CD4-positive, alpha-beta T cell treated with Interleukin-15 for 1 hour (primary cell): ENCODE measurements at regions not wholly inside any gene's neighbourhood (a gene's known extent, or its start where the extent isn't known, plus 50 kb on each side); places are given as distances from the start of the nearest gene placed in this dataset.
"Not testable (repeated sequence)": the region's sequence is repeated elsewhere in the genome, so short reads cannot be mapped to it uniquely, and the experiment has no call there.

Source experiments
- DNase-seq: peaks from one replicate; pipeline ENCODE4 v3.0.0-alpha.2; 2020

DNA sequence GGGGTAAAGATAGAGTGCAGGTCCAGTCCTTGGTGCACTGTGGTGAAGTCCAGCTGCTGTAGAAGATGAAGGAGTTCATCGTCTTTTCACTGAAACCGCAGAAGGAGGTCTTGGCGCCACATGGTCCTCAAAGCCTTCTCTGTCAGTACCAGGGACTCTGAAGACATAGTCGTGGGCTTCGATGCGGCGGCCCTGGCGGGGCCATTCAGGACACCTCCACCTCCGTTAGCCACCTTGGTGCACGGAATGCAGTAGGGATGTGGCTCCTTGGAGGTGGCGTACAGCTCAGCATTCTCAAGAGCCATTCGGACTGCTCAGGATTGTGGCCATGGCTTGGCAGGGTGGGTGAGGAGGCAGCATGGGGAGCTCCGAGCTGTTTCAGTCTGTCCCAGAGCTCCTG lies 418.8 kb downstream of the SUCLG1 start:
- DNase-seq, result no peak

DNA sequence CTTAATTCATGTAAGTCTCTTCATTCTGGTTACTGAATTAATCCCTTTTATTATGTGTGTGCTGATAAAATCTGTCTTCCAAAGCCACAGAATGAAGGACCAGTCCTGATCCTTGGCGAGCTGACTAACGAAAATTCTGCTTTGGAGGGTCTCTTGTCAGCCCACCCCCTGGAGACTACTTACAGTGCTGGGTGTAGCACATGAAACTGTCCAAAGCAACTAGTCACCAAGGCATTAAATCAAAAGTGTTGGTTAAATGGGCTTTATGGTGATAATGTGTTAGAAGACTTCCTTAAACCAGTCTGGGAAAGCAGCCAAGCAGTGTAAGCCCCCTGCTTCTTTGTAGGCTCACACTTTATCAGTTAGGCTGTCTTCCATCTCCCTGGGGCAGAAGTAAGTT lies 420.2 kb downstream of the SUCLG1 start:
- no peak for DNase-seq

DNA sequence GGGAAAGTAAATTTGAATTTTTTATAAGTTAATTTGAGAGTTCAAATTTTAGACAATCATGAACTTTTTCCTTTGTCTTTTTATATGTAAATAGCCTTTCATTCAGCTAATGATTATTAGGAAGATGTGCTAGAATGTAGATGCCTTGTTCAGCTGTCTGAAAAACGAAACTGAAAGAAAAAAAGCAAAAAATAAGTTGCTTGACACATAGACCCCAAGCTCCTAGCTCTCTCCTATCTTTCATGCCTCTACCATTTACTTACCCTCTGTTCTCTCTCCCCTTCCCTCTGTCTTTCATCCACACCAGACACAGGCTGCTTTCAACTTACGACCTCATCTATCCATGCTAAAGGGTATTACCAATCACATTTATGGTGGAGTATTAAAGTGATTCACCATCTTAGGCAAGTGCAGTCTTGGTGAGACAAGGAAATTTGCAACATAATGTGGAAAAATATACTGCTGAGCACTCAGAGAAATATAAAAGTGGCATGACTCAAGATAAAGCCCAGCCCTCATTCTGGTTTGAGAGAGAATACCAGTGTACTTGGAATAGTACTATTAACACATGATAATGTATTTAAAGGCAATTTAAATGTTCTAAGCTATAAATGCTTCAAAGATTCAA lies 425.6 kb downstream of the SUCLG1 start:
- no peak for DNase-seq

DNA sequence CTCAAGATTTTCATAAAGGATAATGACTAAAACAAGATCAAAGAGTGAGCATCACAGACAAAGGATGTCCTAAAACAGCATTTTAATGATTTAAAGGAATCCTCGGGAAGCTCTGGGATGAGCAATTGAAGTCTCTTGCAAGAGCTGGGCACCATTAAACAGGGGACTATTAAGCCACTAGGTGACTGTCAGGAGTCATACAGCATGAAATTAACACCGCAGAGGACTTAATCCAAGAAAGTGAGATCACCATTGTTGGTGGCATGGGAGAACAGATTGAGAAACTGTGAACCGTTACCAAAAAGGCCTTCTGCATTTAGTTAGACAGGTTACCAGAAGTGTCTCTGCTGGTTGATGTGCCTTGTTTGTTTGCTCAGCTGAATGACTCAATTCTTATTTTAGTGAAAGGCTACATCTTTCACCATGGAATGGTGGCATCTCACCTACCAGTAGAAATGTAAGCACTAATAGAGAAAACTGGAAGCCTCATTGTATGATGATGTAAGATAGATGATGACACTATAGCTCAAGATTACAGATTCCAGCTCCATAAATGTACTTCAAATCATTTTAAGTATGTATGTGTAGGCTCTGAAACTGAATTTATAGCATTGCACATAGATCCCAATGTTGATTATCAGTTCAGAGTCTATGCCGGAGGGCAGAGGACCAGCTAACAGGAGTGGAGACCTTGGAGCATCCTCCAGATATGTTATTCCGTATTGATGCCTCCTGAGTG lies 427.6 kb downstream of the SUCLG1 start:
- no peak for DNase-seq

- DNase-seq, result no peak
These were observed 429.0 kb downstream of the SUCLG1 start for GRCh38 chr2:84029903-84030575.

GRCh38 chr2:84026818-84027217 lies 432.3 kb downstream of the SUCLG1 start:
- DNase-seq, result no peak

DNA sequence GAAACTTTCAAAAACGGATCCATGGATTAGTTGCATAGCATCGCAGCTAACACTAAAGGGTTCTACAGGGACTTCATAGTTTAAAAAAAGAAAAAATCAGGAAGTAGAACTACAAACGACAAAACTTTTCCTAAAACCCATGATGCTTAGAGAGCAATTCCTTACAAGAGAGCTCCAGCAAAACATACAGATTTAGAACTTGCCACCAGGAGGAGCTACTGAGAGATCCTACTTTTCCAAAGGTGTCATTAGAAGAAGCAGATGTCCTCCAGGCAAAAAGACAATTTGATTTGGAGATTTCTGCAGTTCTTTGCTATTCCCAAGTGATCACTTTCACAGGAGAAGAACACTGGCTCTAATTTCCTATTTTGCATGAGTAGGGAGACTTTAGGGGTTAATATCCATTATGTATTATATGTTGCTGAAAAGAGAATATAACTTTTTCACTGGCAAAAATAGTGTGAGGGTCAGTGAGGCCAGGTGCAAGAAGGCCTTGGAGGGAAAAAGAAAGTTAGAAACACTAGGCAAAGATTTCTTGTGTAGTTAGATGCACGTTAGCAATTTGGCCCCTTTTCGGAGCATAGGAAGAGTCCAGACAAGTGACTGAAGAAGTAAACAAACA lies 436.2 kb downstream of the SUCLG1 start:
- DNase-seq, result no peak

- DNase-seq, result no peak
These were observed 442.1 kb downstream of the SUCLG1 start for GRCh38 chr2:84017010-84017409.

DNA sequence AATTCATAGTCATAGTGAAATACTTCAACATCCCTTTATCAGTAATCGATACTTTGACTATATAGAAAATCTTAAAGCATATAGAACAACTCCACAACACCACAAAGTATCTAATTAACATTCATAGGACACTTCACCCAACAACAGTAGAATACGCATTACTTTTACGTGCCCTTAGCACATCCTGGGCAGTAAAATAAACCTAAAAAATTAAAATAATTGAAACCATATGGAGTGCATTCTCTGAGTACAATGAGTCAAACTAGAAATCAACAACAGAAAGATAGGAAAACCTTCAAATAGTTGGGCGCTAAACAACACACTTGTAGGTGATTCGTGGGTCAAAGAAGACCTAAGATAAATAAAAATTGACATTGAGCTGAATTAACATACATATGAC lies 442.9 kb downstream of the SUCLG1 start:
- DNase-seq, result no peak

DNA sequence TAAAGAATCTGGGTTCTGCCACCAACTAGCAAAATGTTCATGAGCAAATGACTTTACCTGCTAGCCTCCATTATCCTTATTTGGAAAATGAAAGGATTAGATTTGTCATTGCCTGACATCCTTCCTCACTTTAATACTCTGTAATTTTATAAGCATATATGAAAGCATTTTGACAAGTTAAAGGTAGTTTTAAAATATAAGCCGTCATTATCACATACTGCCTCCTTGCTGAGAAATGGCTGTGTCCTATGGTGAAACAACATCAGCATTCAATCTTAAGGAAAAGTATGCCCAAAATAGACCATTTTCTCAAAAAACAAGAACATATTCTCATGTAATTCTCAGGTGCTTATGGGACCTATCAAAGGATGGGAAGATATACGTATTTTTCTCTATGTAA lies 461.2 kb downstream of the SUCLG1 start:
- no peak for DNase-seq

GRCh38 chr2:83994633-83995179 lies 464.4 kb downstream of the SUCLG1 start:
- DNase-seq, result no peak

DNA sequence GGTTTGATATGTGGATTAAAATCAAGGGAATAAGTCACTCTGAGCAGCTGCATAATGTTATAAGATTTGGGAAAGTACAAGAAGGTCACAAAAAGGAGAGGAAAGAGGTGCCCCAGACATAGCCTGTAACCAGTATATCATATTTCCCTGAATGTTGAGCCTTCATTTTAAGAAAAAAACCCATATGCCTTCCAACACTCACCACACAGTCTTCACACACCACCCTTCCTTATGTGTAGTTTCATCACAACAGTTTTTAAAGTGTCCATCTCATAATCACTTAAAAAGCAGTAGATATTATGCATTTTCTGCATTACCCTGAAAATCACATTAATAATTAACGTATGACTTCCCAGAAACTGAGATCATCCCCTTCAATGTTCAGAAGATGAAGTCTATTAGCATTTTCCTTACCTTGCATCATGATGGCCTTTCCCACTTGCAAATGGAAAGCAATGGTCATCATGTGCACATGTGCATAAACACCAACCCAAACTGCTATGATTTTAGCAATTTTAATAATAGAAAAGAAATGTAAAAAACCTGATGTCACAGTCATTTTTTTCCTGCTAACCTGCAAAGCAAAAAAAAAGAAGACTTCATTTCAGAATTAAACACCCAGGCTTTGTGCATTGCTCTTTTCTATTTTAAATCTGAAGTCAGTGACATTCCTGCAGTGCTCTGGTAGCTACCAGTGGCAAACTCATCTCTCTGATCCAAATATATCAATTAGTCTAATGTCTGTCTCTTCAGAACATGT lies 465.0 kb downstream of the SUCLG1 start:
- DNase-seq, result no peak

DNA sequence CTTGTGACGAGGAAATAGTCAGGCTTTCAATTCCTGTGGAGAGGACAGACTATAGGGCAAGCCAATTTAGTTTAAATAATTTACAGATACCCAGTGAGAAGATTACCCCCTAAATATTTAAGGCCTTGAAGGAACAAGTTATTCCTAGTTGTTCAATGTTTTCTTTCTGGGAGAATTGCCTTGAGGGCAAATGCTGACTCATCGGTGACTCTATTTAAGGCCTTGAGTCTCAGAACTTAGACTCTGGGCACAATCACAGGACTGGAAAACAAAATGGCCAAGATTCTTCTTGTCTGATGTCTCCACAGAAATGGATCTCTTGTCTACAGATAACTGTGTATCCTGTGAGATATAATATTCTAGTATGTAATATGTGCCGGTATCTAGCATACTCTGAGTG lies 467.1 kb downstream of the SUCLG1 start:
- no peak for DNase-seq

DNA sequence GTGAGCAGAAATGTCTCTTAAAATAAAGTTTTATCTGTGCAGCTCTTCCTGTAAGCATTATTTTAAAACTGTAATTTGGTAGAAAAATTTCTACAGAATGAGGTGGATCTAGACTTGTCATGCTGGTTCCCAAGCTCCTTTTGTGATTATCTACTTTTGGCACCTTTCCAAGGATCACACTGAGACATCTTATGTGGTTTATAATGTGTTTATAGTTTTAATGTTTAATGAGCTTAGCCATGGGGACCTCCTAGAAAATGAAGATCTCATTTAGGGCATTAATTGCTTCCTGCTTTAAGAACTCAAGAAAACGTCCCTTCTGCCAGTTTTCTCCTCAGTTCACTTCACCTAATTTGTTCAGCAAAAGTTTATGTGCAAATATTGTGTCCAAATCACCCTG lies 468.4 kb downstream of the SUCLG1 start:
- no peak for DNase-seq

DNA sequence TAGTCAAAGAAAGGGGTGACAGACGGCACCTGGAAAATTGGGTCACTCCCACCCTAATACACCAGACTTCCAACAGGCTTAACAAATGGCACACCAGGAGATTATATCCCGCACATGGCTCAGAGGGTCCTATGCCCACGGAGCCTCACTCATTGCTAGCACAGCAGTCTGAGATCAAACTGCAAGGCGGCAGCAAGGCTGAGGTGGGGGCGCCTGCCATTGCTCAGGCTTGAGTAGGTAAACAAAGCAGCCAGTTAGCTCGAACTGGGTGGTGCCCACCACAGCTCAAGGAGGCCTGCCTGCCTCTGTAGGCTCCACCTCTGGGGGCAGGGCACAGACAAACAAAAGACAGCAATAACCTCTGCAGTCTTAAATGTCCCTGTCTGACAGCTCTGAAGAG lies 482.5 kb downstream of the SUCLG1 start:
- not testable (repeated sequence) for DNase-seq

- DNase-seq, result no peak
These were observed 487.0 kb downstream of the SUCLG1 start for GRCh38 chr2:83972128-83972527.

- DNase-seq, result no peak
These were observed 487.5 kb downstream of the SUCLG1 start for GRCh38 chr2:83971547-83971946.

DNA sequence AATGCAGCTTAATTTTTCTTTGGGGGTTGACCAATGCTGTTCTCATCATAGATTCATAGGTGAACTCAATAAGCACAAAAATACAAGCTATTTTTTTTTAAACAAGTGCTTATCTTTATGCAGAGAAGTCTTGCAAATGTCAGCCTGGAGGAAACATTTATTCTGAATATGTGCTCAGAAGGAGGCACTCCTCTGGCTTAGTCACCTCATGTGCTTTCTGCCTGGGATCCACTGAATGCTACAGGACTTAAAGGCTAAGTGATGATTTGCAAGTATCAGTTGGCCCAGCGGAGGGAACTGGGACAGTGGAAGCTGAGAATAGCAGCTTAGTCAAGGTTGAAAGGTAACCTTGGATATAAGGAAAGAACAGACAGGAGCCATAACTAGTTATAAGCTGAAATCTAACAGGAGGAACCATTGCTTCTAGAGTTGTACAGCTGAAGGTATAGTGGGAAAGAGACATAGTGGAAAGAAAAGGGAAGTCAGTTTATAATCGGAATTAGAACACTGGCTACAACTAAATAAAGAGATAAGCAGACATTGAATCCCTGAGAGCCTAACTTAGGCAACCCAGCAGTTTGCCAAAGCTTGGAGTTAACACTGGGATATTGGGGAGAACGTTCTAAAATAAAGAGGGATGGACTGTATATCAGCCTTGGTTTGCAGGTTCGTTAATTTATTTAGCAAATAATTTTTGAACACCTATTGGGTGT lies 488.7 kb downstream of the SUCLG1 start:
- DNase-seq, result no peak

- no peak for DNase-seq
These were observed 490.0 kb downstream of the SUCLG1 start for GRCh38 chr2:83969085-83969484.

- DNase-seq, result no peak
These were observed 491.2 kb downstream of the SUCLG1 start for GRCh38 chr2:83967854-83968253.

GRCh38 chr2:83966946-83967345 lies 492.1 kb downstream of the SUCLG1 start:
- not testable (repeated sequence) for DNase-seq

DNA sequence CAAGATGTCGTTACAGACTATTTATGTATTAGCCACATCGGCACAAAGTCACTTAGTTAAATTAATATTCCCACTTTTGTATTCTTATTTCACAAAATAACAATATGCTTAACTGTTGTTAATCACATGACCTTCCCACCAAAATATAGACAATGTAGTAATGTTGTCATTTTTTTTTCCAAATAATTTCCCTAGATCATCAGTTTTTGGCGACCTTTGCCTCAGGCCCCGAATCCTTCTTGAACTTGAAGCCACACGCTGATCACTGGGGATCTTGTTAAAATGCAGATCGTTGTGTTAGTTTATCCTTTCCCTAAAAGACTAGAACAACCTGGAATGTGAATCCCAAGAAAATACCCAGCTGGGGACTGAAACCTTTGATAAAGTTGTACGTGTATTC lies 497.6 kb downstream of the SUCLG1 start:
- no peak for DNase-seq
